ENCODE measurements at regions not wholly inside any gene's neighbourhood (a gene's known extent, or its start where the extent isn't known, plus 50 kb on each side); places are given as distances from the start of the nearest gene placed in this dataset.

- no peaks in the 10 kb centered on the region for H3K4me1 ChIP-seq
- no peak overlapping the region for H3K4me3 ChIP-seq
- no peaks in the 10 kb centered on the region for H3K36me3 ChIP-seq (ENCODE audit: insufficient read depth in 1 of 2, low read depth in 1 of 2)
- DNase-seq = no peak
- H3K27ac ChIP-seq = no peak overlapping the region
- intact Hi-C loops (cut with DNase I) = no loop called here
- no peak for ATAC-seq
- TF ChIP-seq CTCF (IDR thresholded peaks at IDR 0.05) = no peak
- peaks cover 0 to 16% (median 6%) of the 10 kb centered on the region in 3 donors for H3K27me3 ChIP-seq (ENCODE audit: insufficient read depth in 3 of 3, low read length in 2 of 3)
- WGBS, 3 donors = 73 to 89% (median 77%) methylated on average over 3 of the region's 3 CpGs
- H3K9me3 ChIP-seq = no peaks in the 10 kb centered on the region
Measured at GRCh38 chr17:45666046-45666600, 118.0 kb upstream of the CRHR1 start.

GRCh38 chr17:45666641-45667040 is 117.5 kb upstream of the CRHR1 start:
- H3K36me3 ChIP-seq (ENCODE audit: insufficient read depth in 1 of 2, low read depth in 1 of 2) = no peaks in the 10 kb centered on the region
- DNase-seq = no peak
- no peak for ATAC-seq
- no peak for TF ChIP-seq CTCF (IDR thresholded peaks at IDR 0.05)
- H3K27ac ChIP-seq = no peak overlapping the region
- WGBS, 3 donors = 57 to 67% (median 66%) methylated on average over 5 of the region's 5 CpGs
- intact Hi-C loops (cut with DNase I) = no loop called here
- peaks cover 0 to 14% (median 4%) of the 10 kb centered on the region in 3 donors for H3K27me3 ChIP-seq (ENCODE audit: insufficient read depth in 3 of 3, low read length in 2 of 3)
- no peak overlapping the region for H3K4me3 ChIP-seq
- no peaks in the 10 kb centered on the region for H3K4me1 ChIP-seq
- H3K9me3 ChIP-seq = no peaks in the 10 kb centered on the region

- no peaks in the 10 kb centered on the region for H3K9me3 ChIP-seq
Measured at GRCh38 chr17:45667591-45668171, 116.4 kb upstream of the CRHR1 start.

GRCh38 chr17:45668316-45668715 is 115.8 kb upstream of the CRHR1 start:
- intact Hi-C loops (cut with DNase I) = no loop called here
- WGBS, 3 donors = 86 to 91% (median 90%) methylated on average over 4 of the region's 4 CpGs
- no peak for TF ChIP-seq CTCF (IDR thresholded peaks at IDR 0.05)
- ATAC-seq (no peak), DNase-seq (no peak)
- H3K27ac ChIP-seq = no peak overlapping the region
- peaks cover 0 to 11% (median 4%) of the 10 kb centered on the region in 3 donors for H3K27me3 ChIP-seq (ENCODE audit: insufficient read depth in 3 of 3, low read length in 2 of 3)
- no peaks in the 10 kb centered on the region for H3K4me1 ChIP-seq
- no peak overlapping the region for H3K4me3 ChIP-seq
- no peaks in the 10 kb centered on the region for H3K36me3 ChIP-seq (ENCODE audit: insufficient read depth in 1 of 2, low read depth in 1 of 2)
- H3K9me3 ChIP-seq = no peaks in the 10 kb centered on the region

More at GRCh38 chr17:45667591-45668171, 116.4 kb upstream of the CRHR1 start:
- intact Hi-C loops (cut with DNase I) = no loop called here
- Histone ChIP-seq H3K27ac (no peak overlapping the region), H3K4me1 (no peaks in the 10 kb centered on the region), H3K4me3 (no peak overlapping the region), H3K36me3 (ENCODE audit: insufficient read depth in 1 of 2, low read depth in 1 of 2) (no peaks in the 10 kb centered on the region), H3K27me3 (ENCODE audit: insufficient read depth in 3 of 3, low read length in 2 of 3) (peaks cover 0 to 10% (median 4%) of the 10 kb centered on the region in 3 donors)
- no peak for TF ChIP-seq CTCF (IDR thresholded peaks at IDR 0.05)
- ATAC-seq (no peak), DNase-seq (no peak)
- WGBS, 3 donors = 68 to 70% (median 68%) methylated on average over 6 of the region's 6 CpGs

GRCh38 chr17:45672301-45672700 is 111.8 kb upstream of the CRHR1 start:
- ATAC-seq = no peak
- H3K36me3 ChIP-seq (ENCODE audit: insufficient read depth in 1 of 2, low read depth in 1 of 2) = no peaks in the 10 kb centered on the region
- no peaks in the 10 kb centered on the region for H3K9me3 ChIP-seq
- no peak for TF ChIP-seq CTCF (IDR thresholded peaks at IDR 0.05)
- intact Hi-C loops (cut with DNase I) = no loop called here
- H3K27ac ChIP-seq = no peak overlapping the region
- no peak overlapping the region for H3K4me3 ChIP-seq
- DNase-seq = no peak
- WGBS, 3 donors = 66 to 75% (median 70%) methylated on average over 15 to 16 of the region's 16 CpGs
- peaks cover 0 to 11% (median 5%) of the 10 kb centered on the region in 3 donors for H3K27me3 ChIP-seq (ENCODE audit: insufficient read depth in 3 of 3, low read length in 2 of 3)
- no peaks in the 10 kb centered on the region for H3K4me1 ChIP-seq

Measured in psoas muscle (tissue), 7 donors.